CD14-positive monocyte (primary cell): ENCODE measurements at regions not wholly inside any gene's neighbourhood (a gene's known extent, or its start where the extent isn't known, plus 50 kb on each side); places are given as distances from the start of the nearest gene placed in this dataset.
A peak's percentile ranks its signal among the peaks of the same experiment; 100 is the strongest.

Experiments used
- DNase-seq, 3 donors: peaks; one replicate each; pipeline ENCODE4 v3.0.0-alpha.2; 2011 to 2022
- H2AFZ ChIP-seq: 2 replicates; pipeline ENCODE4 v1.6.0; 2012; ENCODE audit warnings: mild to moderate bottlenecking, low read depth, low read length, inconsistent platforms; ENCODE audit not compliant: insufficient read depth, poor library complexity, severe bottlenecking
- H3K27ac ChIP-seq, 2 donors: 1 replicate in 1 of 2; 2 replicates in 1 of 2; pipeline ENCODE4 v1.5.1; 2012 to 2013; ENCODE audit warnings: low read length in 2 of 2, control low read depth in 1 of 2, inconsistent platforms in 1 of 2, low read depth in 1 of 2, mild to moderate bottlenecking in 1 of 2
- H3K27me3 ChIP-seq, 2 donors: one replicate each; pipeline versions ENCODE4 v1.6.0 to v1.6.1; 2011 to 2013; ENCODE audit warnings: low read length in 2 of 2; ENCODE audit not compliant: control insufficient read depth in 2 of 2, insufficient read depth in 2 of 2
- H3K36me3 ChIP-seq, 2 donors: replicated peaks in 1 of 2; 1 replicate in 1 of 2; 2 replicates in 1 of 2; pipeline versions ENCODE4 v1.5.1 to v1.6.1; 2012 to 2013; ENCODE audit warnings: low read length in 2 of 2, control low read depth in 1 of 2, inconsistent platforms in 1 of 2, mild to moderate bottlenecking in 1 of 2; ENCODE audit not compliant: insufficient read depth in 2 of 2, control insufficient read depth in 1 of 2
- H3K4me1 ChIP-seq, 2 donors: 1 replicate in 1 of 2; 2 replicates in 1 of 2; pipeline versions ENCODE4 v1.5.1 to v1.6.1; 2012 to 2013; ENCODE audit warnings: low read length in 2 of 2, control low read depth in 1 of 2, inconsistent platforms in 1 of 2, mild to moderate bottlenecking in 1 of 2, moderate library complexity in 1 of 2; ENCODE audit not compliant: insufficient read depth in 2 of 2, control insufficient read depth in 1 of 2
- H3K4me2 ChIP-seq: replicated peaks from 2 replicates; pipeline ENCODE3; 2012; ENCODE audit warnings: low read length, moderate library complexity, mild to moderate bottlenecking; ENCODE audit not compliant: poor library complexity, severe bottlenecking; ENCODE audit errors: extremely low read depth
- H3K4me3 ChIP-seq, 3 experiments: fragments of 200-600 bp in 1 of 3; sonication (generic) in 1 of 3; replicated peaks in 1 of 3; 1 replicate in 2 of 3; 2 replicates in 1 of 3; pipeline ENCODE4 v1.5.1; 2011 to 2013; ENCODE audit warnings: low read length in 3 of 3, mild to moderate bottlenecking in 3 of 3, control low read depth in 2 of 3, low read depth in 2 of 3, inconsistent platforms in 1 of 3, moderate library complexity in 1 of 3
- H3K79me2 ChIP-seq: 2 replicates; pipeline ENCODE4 v1.6.0; 2012; ENCODE audit warnings: mild to moderate bottlenecking, control low read depth, inconsistent platforms, low read length, moderate library complexity; ENCODE audit not compliant: insufficient read depth
- H3K9ac ChIP-seq: 2 replicates; pipeline ENCODE4 v1.6.0; 2017; ENCODE audit warnings: low read length, mild to moderate bottlenecking; ENCODE audit not compliant: insufficient read depth, poor library complexity, severe bottlenecking
- H3K9me3 ChIP-seq, 2 donors: replicated peaks in 1 of 2; 1 replicate in 1 of 2; 2 replicates in 1 of 2; pipeline versions ENCODE4 v1.5.1 to v1.6.1; 2012 to 2013; ENCODE audit warnings: low read length in 2 of 2, control low read depth in 1 of 2; ENCODE audit not compliant: control insufficient read depth in 1 of 2, insufficient read depth in 1 of 2
- H4K20me1 ChIP-seq: 2 replicates; pipeline ENCODE4 v1.6.0; 2012; ENCODE audit warnings: mild to moderate bottlenecking, low read length, control low read depth, moderate library complexity; ENCODE audit not compliant: insufficient read depth
- H3K27ac Mint-ChIP-seq, 7 donors: one replicate each; pipeline ENCODE4 v1.8.0; 2020; ENCODE audit warnings: mild to moderate bottlenecking in 7 of 7, mixed read lengths in 7 of 7, moderate library complexity in 6 of 7, inconsistent platforms in 2 of 7
- H3K27me3 Mint-ChIP-seq, 3 donors: one replicate each; pipeline ENCODE4 v1.8.0; 2021 to 2022; ENCODE audit warnings: low read depth in 3 of 3, mild to moderate bottlenecking in 3 of 3, mixed read lengths in 3 of 3, moderate library complexity in 3 of 3, inconsistent platforms in 1 of 3
- H3K36me3 Mint-ChIP-seq, 2 donors: one replicate each; pipeline ENCODE4 v1.8.0; 2020; ENCODE audit warnings: mixed read lengths in 2 of 2, inconsistent platforms in 1 of 2, mild to moderate bottlenecking in 1 of 2
- H3K4me1 Mint-ChIP-seq: one replicate; pipeline ENCODE4 v1.8.0; 2020; ENCODE audit warnings: mild to moderate bottlenecking, mixed read lengths
- H3K4me3 Mint-ChIP-seq, 2 donors: one replicate each; pipeline ENCODE4 v1.8.0; 2020; ENCODE audit warnings: mild to moderate bottlenecking in 2 of 2, mixed read lengths in 2 of 2, moderate library complexity in 1 of 2
- H3K9me3 Mint-ChIP-seq, 7 donors: one replicate each; pipeline ENCODE4 v1.8.0; 2020 to 2022; ENCODE audit warnings: mixed read lengths in 7 of 7, mild to moderate bottlenecking in 6 of 7, moderate library complexity in 6 of 7, inconsistent platforms in 2 of 7
- CTCF ChIP-seq: fragments of 200-600 bp; IDR thresholded peaks from one replicate; pipeline ENCODE4 v1.8.0; 2022; ENCODE audit warnings: antibody characterized with exemption, mild to moderate bottlenecking
- WGBS: methylation state at CpG from one replicate; pipeline ENCODE4 v1.1.5; 2013; ENCODE audit warnings: missing lambda C conversion rate; ENCODE audit not compliant: insufficient coverage; 5-methylcytosine and 5-hydroxymethylcytosine counted together
- intact Hi-C, 2 donors: fragments of 100-400 bp; cut with micrococcal nuclease; formaldehyde crosslinking; loops; one replicate each; pipeline versions ENCODE4 v1.15.0 to v1.15.1; 2023

GRCh38 chr2:236783417-236784020 lies 213.9 kb downstream of the ACKR3 start:
- Histone ChIP-seq H3K36me3 (no peaks in the 10 kb centered on the region), H3K79me2 (no peaks in the 10 kb centered on the region), H4K20me1 (no peaks in the 10 kb centered on the region), H2AFZ (no peak overlapping the region), H3K9me3 (peaks cover 5 to 6% of the 10 kb centered on the region in 2 donors), H3K4me1 (peaks cover 18 to 20% of the 10 kb centered on the region in 2 donors), H3K4me2 (no peak overlapping the region), H3K27me3 (peaks cover 10 to 21% of the 10 kb centered on the region in 2 donors), H3K27ac (no peak overlapping the region), H3K9ac (no peak overlapping the region), H3K4me3 (no peak overlapping the region)
- TF ChIP-seq CTCF = no peak
- H3K36me3 Mint-ChIP-seq = peaks cover 0 to 3% of the 10 kb centered on the region in 2 donors
- WGBS = 95% methylated on average over 5 of the region's 6 CpGs
- peak overlapping the region in 1 of 2 donors; percentile 57 for H3K4me3 Mint-ChIP-seq
- DNase-seq = no peak
- peaks cover 28 to 38% (median 30%) of the 10 kb centered on the region in 3 donors for H3K27me3 Mint-ChIP-seq
- no peak overlapping the region for H3K27ac Mint-ChIP-seq
- peaks cover 18% of the 10 kb centered on the region for H3K4me1 Mint-ChIP-seq
- H3K9me3 Mint-ChIP-seq = peaks cover 7 to 18% (median 15%) of the 10 kb centered on the region in 7 donors
- intact Hi-C loops = no loop called here

- peaks cover 5 to 6% of the 10 kb centered on the region in 2 donors for H3K9me3 ChIP-seq
- intact Hi-C loops = loop anchor here in 1 of 2 donors (5.0 kb wide), 1 partner anchor 38 kb away; no protein-coding TSS in a partner anchor
- H3K9ac ChIP-seq = no peak overlapping the region
- peaks cover 22 to 24% of the 10 kb centered on the region in 2 donors for H3K4me1 ChIP-seq
- H4K20me1 ChIP-seq = no peaks in the 10 kb centered on the region
- H3K27me3 Mint-ChIP-seq = peaks cover 29 to 37% (median 34%) of the 10 kb centered on the region in 3 donors
- no peak overlapping the region for H3K4me2 ChIP-seq
- H3K36me3 ChIP-seq = no peaks in the 10 kb centered on the region
- H3K9me3 Mint-ChIP-seq = peaks cover 7 to 18% (median 15%) of the 10 kb centered on the region in 7 donors
- peak overlapping the region in 1 of 2 donors; percentile 37 for H3K4me3 Mint-ChIP-seq
- WGBS = 94% methylated on average over 6 of the region's 6 CpGs
- H2AFZ ChIP-seq = no peak overlapping the region
- H3K4me3 ChIP-seq = no peak overlapping the region
- DNase-seq = no peak
- H3K27me3 ChIP-seq = peaks cover 12 to 27% of the 10 kb centered on the region in 2 donors
- H3K36me3 Mint-ChIP-seq = peaks cover 0 to 3% of the 10 kb centered on the region in 2 donors
- H3K4me1 Mint-ChIP-seq = peaks cover 22% of the 10 kb centered on the region
- H3K27ac ChIP-seq = no peak overlapping the region
- H3K79me2 ChIP-seq = no peaks in the 10 kb centered on the region
- TF ChIP-seq CTCF = no peak
- H3K27ac Mint-ChIP-seq = no peak overlapping the region
These were observed 216.0 kb downstream of the ACKR3 start for GRCh38 chr2:236785611-236786057.
